ENCODE measurements at regions not wholly inside any gene's neighbourhood (a gene's known extent, or its start where the extent isn't known, plus 50 kb on each side); places are given as distances from the start of the nearest gene placed in this dataset.

GRCh38 chr5:112112346-112112745 lies 306.7 kb downstream of the EPB41L4A start:
- DNase-seq: no peak

- DNase-seq: no peak
These were observed 309.6 kb downstream of the EPB41L4A start for GRCh38 chr5:112109331-112110007.

GRCh38 chr5:112106878-112107277 lies 312.2 kb downstream of the EPB41L4A start:
- no peak for DNase-seq

- DNase-seq: no peak
These were observed 321.3 kb downstream of the EPB41L4A start for GRCh38 chr5:112097768-112098167.

GRCh38 chr5:112087222-112087621 lies 330.2 kb upstream of the NREP start:
- no peak for DNase-seq

- no peak for DNase-seq
These were observed 329.7 kb upstream of the NREP start for GRCh38 chr5:112086740-112087139.

- DNase-seq: no peak
These were observed 327.2 kb upstream of the NREP start for GRCh38 chr5:112084149-112084548.

GRCh38 chr5:112083623-112084022 lies 326.6 kb upstream of the NREP start:
- no peak for DNase-seq

GRCh38 chr5:112077180-112077579 lies 320.2 kb upstream of the NREP start:
- DNase-seq: no peak

- DNase-seq: no peak
These were observed 313.0 kb upstream of the NREP start for GRCh38 chr5:112070022-112070421.

- DNase-seq: no peak
These were observed 312.3 kb upstream of the NREP start for GRCh38 chr5:112069329-112069728.

GRCh38 chr5:112068593-112068992 lies 311.6 kb upstream of the NREP start:
- no peak for DNase-seq

GRCh38 chr5:112065781-112066180 lies 308.8 kb upstream of the NREP start:
- DNase-seq: no peak

GRCh38 chr5:112064956-112065355 lies 308.0 kb upstream of the NREP start:
- DNase-seq: no peak

GRCh38 chr5:112064271-112064701 lies 307.3 kb upstream of the NREP start:
- no peak for DNase-seq

GRCh38 chr5:112063856-112064255 lies 306.9 kb upstream of the NREP start:
- DNase-seq: no peak

GRCh38 chr5:112063191-112063590 lies 306.2 kb upstream of the NREP start:
- DNase-seq: no peak

GRCh38 chr5:112062181-112062580 lies 305.2 kb upstream of the NREP start:
- DNase-seq: no peak

- no peak for DNase-seq
These were observed 304.7 kb upstream of the NREP start for GRCh38 chr5:112061666-112062065.

- DNase-seq: no peak
These were observed 302.7 kb upstream of the NREP start for GRCh38 chr5:112059579-112060135.

GRCh38 chr5:112049738-112050137 lies 292.7 kb upstream of the NREP start:
- DNase-seq: no peak

- no peak for DNase-seq
These were observed 279.2 kb upstream of the NREP start for GRCh38 chr5:112036206-112036605.

GRCh38 chr5:112034421-112034979 lies 277.5 kb upstream of the NREP start:
- DNase-seq: no peak
